Effector memory CD8-positive, alpha-beta T cell (primary cell): ENCODE measurements at regions not wholly inside any gene's neighbourhood (a gene's known extent, or its start where the extent isn't known, plus 50 kb on each side); places are given as distances from the start of the nearest gene placed in this dataset.

ENCODE experiments used
- ATAC-seq: fragments of 150-1000 bp; cut with Tn5 transposase; replicated peaks from 2 replicates; pipeline ENCODE4 v1.10.0; 2021; ENCODE audit warnings: mild to moderate bottlenecking, moderate library complexity
- DNase-seq, 3 experiments: peaks; one replicate each; pipeline ENCODE4 v3.0.0; 2021
- H3K27ac Mint-ChIP-seq, 2 donors: one replicate each; pipeline ENCODE4 v1.8.0; 2022; ENCODE audit warnings: mild to moderate bottlenecking in 2 of 2, mixed read lengths in 2 of 2, moderate library complexity in 2 of 2
- H3K27me3 Mint-ChIP-seq, 2 donors: one replicate each; pipeline ENCODE4 v1.8.0; 2022; ENCODE audit warnings: mixed read lengths in 2 of 2
- H3K36me3 Mint-ChIP-seq: one replicate; pipeline ENCODE4 v1.8.0; 2022; ENCODE audit warnings: mild to moderate bottlenecking, moderate library complexity, mixed read lengths; ENCODE audit not compliant: insufficient read depth
- H3K4me1 Mint-ChIP-seq, 2 donors: one replicate each; pipeline ENCODE4 v1.8.0; 2022; ENCODE audit warnings: low read depth in 2 of 2, mixed read lengths in 2 of 2
- H3K4me3 Mint-ChIP-seq, 2 donors: one replicate each; pipeline ENCODE4 v1.8.0; 2022; ENCODE audit warnings: mild to moderate bottlenecking in 2 of 2, mixed read lengths in 2 of 2, moderate library complexity in 2 of 2
- H3K9me3 Mint-ChIP-seq, 2 donors: one replicate each; pipeline ENCODE4 v1.8.0; 2022; ENCODE audit warnings: mixed read lengths in 2 of 2

DNA sequence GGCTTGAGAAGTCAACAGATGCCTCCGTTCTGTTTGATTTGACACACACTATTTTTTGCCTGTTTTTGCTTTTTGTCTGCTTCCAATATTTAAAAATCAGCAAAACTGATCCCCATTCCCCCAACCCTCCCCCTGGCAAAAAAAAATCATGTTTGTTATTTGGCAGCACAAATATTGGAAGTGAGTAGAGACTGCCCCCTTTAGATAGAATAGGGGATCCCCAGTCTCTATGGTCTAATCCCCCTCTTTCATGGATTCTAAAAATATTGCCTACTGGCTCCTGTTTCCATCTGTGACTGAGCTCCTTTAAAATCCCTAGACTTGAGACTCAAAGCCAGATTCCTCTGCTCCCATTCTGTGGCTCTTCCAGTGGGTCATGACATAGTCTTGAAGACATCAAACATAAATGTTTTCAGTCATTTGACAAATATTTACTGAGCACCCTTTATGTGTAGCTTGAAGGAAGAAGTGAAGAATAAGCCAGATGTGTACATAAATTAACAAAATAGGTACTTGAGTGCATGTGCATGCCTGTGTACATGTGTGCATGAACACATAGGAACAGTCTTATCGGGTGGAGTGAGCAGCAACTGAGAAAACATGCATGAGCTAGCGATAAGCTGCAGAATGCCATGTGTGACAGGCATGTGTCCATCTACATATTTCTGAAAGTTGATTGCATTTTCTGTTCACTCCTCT lies 101.2 kb downstream of the SALL1 start:
- H3K4me1 Mint-ChIP-seq: no peaks in the 10 kb centered on the region
- DNase-seq (no peak), ATAC-seq (no peak)
- H3K27ac Mint-ChIP-seq: no peak overlapping the region
- peaks cover 0 to 1% of the 10 kb centered on the region in 2 donors for H3K9me3 Mint-ChIP-seq
- no peak overlapping the region for H3K4me3 Mint-ChIP-seq
- peaks cover 6 to 8% of the 10 kb centered on the region in 2 donors for H3K27me3 Mint-ChIP-seq
- no peaks in the 10 kb centered on the region for H3K36me3 Mint-ChIP-seq

- no peaks in the 10 kb centered on the region for H3K4me1 Mint-ChIP-seq
- H3K4me3 Mint-ChIP-seq: no peak overlapping the region
- no peaks in the 10 kb centered on the region for H3K36me3 Mint-ChIP-seq
- ATAC-seq: no peak
- peaks cover 0 to 1% of the 10 kb centered on the region in 2 donors for H3K9me3 Mint-ChIP-seq
- H3K27ac Mint-ChIP-seq: no peak overlapping the region
- DNase-seq: no peak
- H3K27me3 Mint-ChIP-seq: peaks cover 2 to 8% of the 10 kb centered on the region in 2 donors
Measured at GRCh38 chr16:51049276-51049675, 101.8 kb downstream of the SALL1 start.

GRCh38 chr16:51048544-51048943 lies 102.5 kb downstream of the SALL1 start:
- H3K4me1 Mint-ChIP-seq: no peaks in the 10 kb centered on the region
- no peak for DNase-seq

GRCh38 chr16:51045794-51046193 lies 105.3 kb downstream of the SALL1 start:
- Mint-ChIP-seq H3K36me3 (no peaks in the 10 kb centered on the region), H3K4me1 (no peaks in the 10 kb centered on the region), H3K27ac (no peak overlapping the region), H3K27me3 (peaks cover 5 to 7% of the 10 kb centered on the region in 2 donors), H3K4me3 (no peak overlapping the region), H3K9me3 (peaks cover 0 to 1% of the 10 kb centered on the region in 2 donors)
- DNase-seq: no peak
- no peak for ATAC-seq

More at GRCh38 chr16:51048544-51048943, 102.5 kb downstream of the SALL1 start:
- Mint-ChIP-seq H3K36me3 (no peaks in the 10 kb centered on the region), H3K27ac (no peak overlapping the region), H3K27me3 (peaks cover 5 to 7% of the 10 kb centered on the region in 2 donors), H3K4me3 (no peak overlapping the region), H3K9me3 (peaks cover 0 to 1% of the 10 kb centered on the region in 2 donors)
- no peak for ATAC-seq

- ATAC-seq (no peak), DNase-seq (no peak)
- Mint-ChIP-seq H3K9me3 (peaks cover 0 to 1% of the 10 kb centered on the region in 2 donors), H3K4me3 (no peak overlapping the region), H3K27ac (no peak overlapping the region), H3K36me3 (no peaks in the 10 kb centered on the region), H3K4me1 (no peaks in the 10 kb centered on the region), H3K27me3 (peaks cover 5 to 7% of the 10 kb centered on the region in 2 donors)
Measured at GRCh38 chr16:51045186-51045585, 105.9 kb downstream of the SALL1 start.

GRCh38 chr16:51041546-51041945 lies 109.5 kb downstream of the SALL1 start:
- no peaks in the 10 kb centered on the region for H3K9me3 Mint-ChIP-seq
- H3K27ac Mint-ChIP-seq: no peak overlapping the region
- no peak overlapping the region for H3K4me3 Mint-ChIP-seq
- no peaks in the 10 kb centered on the region for H3K4me1 Mint-ChIP-seq
- peaks cover 14 to 19% of the 10 kb centered on the region in 2 donors for H3K27me3 Mint-ChIP-seq
- DNase-seq (no peak), ATAC-seq (no peak)
- no peaks in the 10 kb centered on the region for H3K36me3 Mint-ChIP-seq

DNA sequence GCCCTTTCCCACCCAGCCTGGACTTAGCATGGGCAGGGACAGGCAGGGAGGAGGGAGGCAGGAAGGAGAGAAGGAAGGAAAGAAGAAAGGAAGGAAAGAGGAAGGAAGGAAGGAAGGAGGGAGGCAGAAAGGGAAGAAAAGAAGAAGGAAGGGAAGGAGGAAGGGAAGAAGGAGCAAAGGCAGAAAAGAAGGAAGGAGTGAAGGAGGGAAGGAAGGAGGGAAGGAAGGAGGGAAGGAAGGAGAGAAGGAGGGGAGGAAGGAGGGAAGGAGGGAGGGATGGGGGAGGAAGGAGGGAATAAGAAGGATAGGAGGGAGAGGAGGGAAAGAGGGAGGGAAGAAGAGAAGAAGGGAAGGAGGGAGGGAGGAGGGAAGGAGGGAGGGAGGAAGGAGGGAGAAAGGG lies 110.4 kb downstream of the SALL1 start:
- peaks cover 3% of the 10 kb centered on the region for H3K36me3 Mint-ChIP-seq
- H3K4me3 Mint-ChIP-seq: no peak overlapping the region
- peaks cover 14 to 19% of the 10 kb centered on the region in 2 donors for H3K27me3 Mint-ChIP-seq
- H3K9me3 Mint-ChIP-seq: no peaks in the 10 kb centered on the region
- no peak for ATAC-seq
- DNase-seq: no peak
- no peak overlapping the region for H3K27ac Mint-ChIP-seq
- no peaks in the 10 kb centered on the region for H3K4me1 Mint-ChIP-seq

DNA sequence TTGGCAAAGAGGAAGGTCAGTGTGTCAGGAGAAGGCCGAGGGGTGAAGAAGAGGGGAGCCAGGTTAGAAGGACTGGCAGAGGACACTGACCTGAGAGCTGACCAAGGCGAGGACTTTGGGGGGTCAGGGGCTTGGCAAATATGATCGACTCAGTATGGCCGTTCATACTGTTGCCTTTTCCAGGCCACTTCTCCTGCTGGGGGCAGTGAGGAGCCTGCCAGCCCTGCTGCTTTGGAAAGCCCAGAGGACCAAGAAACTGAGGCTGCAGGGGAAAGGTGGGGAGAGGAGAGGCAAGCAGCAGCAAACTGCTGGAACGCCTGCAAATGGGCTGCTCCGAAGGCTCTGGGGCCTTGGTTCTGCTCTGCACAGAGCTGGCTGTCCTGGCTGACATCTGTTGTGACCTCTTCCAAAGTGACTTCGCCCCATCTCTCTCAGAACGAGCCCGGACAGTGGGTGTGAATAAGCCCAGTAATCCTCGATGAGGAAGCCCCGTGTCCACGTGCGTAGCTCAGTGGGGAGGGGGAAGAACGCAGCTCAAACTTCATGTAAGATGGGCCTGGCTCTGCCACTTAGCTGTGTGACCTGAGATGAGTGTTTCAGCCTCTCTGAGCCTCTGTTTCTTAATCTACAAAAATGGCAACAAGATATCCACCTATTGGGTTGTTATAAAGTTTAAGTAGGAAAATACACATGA lies 111.3 kb downstream of the SALL1 start:
- H3K9me3 Mint-ChIP-seq: no peaks in the 10 kb centered on the region
- peaks cover 14 to 19% of the 10 kb centered on the region in 2 donors for H3K27me3 Mint-ChIP-seq
- H3K27ac Mint-ChIP-seq: no peak overlapping the region
- ATAC-seq (no peak), DNase-seq (no peak)
- no peak overlapping the region for H3K4me3 Mint-ChIP-seq
- peaks cover 3% of the 10 kb centered on the region for H3K36me3 Mint-ChIP-seq
- H3K4me1 Mint-ChIP-seq: no peaks in the 10 kb centered on the region

- no peak for ATAC-seq
- no peak for DNase-seq
- Mint-ChIP-seq H3K36me3 (peaks cover 5% of the 10 kb centered on the region), H3K27me3 (peaks cover 9 to 12% of the 10 kb centered on the region in 2 donors), H3K4me1 (no peaks in the 10 kb centered on the region), H3K9me3 (peaks cover 0 to 2% of the 10 kb centered on the region in 2 donors), H3K27ac (no peak overlapping the region), H3K4me3 (no peak overlapping the region)
Measured at GRCh38 chr16:51035711-51036110, 115.4 kb downstream of the SALL1 start.

DNA sequence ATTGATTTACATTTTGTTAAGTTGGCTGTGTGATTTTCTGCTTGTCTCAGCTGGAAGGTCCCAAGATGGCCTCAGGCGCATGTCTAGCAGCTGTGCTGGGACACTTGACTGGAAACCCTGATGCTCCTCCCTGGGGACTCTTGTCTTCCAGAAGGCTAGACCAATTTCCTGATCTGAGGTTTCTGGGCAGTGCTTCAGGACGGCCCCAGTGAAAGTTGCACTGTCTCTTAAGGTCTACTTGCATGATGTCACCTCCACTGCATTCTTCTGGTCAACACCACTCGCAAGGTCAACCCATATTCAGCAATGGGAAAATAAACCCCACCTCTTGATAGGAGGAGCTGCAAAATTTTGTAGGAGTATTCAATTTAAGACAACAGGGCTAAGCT lies 116.0 kb downstream of the SALL1 start:
- Mint-ChIP-seq H3K4me1 (no peaks in the 10 kb centered on the region), H3K4me3 (no peak overlapping the region), H3K9me3 (peaks cover 0 to 2% of the 10 kb centered on the region in 2 donors), H3K27ac (no peak overlapping the region), H3K27me3 (peaks cover 9 to 12% of the 10 kb centered on the region in 2 donors), H3K36me3 (peaks cover 5% of the 10 kb centered on the region)
- no peak for ATAC-seq
- DNase-seq: no peak

- Mint-ChIP-seq H3K4me3 (no peak overlapping the region), H3K36me3 (peaks cover 5% of the 10 kb centered on the region), H3K27ac (no peak overlapping the region), H3K9me3 (peaks cover 0 to 2% of the 10 kb centered on the region in 2 donors), H3K4me1 (no peaks in the 10 kb centered on the region), H3K27me3 (peaks cover 8 to 10% of the 10 kb centered on the region in 2 donors)
- ATAC-seq (no peak), DNase-seq (no peak)
Measured at GRCh38 chr16:51034481-51035109, 116.5 kb downstream of the SALL1 start.

DNA sequence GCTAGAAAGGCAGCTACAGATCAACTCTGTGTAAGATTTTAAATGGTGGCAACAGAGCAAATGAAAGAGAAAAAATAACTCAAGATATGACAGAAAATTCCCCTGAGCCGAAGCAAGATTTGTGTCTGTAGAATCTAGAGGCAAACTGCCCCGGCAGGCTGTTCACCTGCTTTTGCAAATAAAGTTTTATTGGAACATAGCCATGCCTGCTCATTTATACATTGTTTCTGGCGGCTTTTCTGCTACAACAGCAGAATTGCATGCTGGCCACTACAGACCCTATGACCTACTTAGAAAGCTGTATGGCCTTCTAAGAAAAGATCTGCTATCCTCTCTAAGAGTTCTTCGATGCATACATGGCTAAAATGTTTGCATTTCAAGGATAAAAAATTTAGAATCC lies 119.5 kb downstream of the SALL1 start:
- H3K4me3 Mint-ChIP-seq: no peak overlapping the region
- DNase-seq: no peak
- H3K4me1 Mint-ChIP-seq: no peaks in the 10 kb centered on the region
- H3K27ac Mint-ChIP-seq: no peak overlapping the region
- peaks cover 0 to 6% of the 10 kb centered on the region in 2 donors for H3K27me3 Mint-ChIP-seq
- no peak for ATAC-seq
- H3K9me3 Mint-ChIP-seq: peaks cover 0 to 2% of the 10 kb centered on the region in 2 donors
- H3K36me3 Mint-ChIP-seq: peaks cover 5% of the 10 kb centered on the region

- H3K9me3 Mint-ChIP-seq: peaks cover 0 to 2% of the 10 kb centered on the region in 2 donors
- H3K27ac Mint-ChIP-seq: no peak overlapping the region
- no peaks in the 10 kb centered on the region for H3K4me1 Mint-ChIP-seq
- peaks cover 6 to 10% of the 10 kb centered on the region in 2 donors for H3K27me3 Mint-ChIP-seq
- DNase-seq (no peak), ATAC-seq (no peak)
- H3K36me3 Mint-ChIP-seq: peaks cover 2% of the 10 kb centered on the region
- no peak overlapping the region for H3K4me3 Mint-ChIP-seq
Measured at GRCh38 chr16:51030516-51030915, 120.6 kb downstream of the SALL1 start.
